SK-N-SH (cell line): ENCODE measurements at regions not wholly inside any gene's neighbourhood (a gene's known extent, or its start where the extent isn't known, plus 50 kb on each side); places are given as distances from the start of the nearest gene placed in this dataset.

ENCODE experiments used
- CTCF ChIA-PET: fragments of 300-600, 350-600 bp; formaldehyde crosslinking; extraction: SDS; loops from one replicate; lab custom pipeline; 2021; lab: Yijun Ruan, JAX
- POLR2A ChIA-PET: fragments of 350-600 bp; sonication (Branson Sonifier 250); formaldehyde crosslinking; extraction: SDS; loops from one replicate; lab custom pipeline; 2020; ENCODE audit warnings: antibody characterized with exemption, inconsistent platforms; lab: Yijun Ruan, JAX
- DNase-seq: peaks from one replicate; pipeline ENCODE4 v3.0.0; 2012
- H2AFZ ChIP-seq: fragments of 200-600 bp; sonication (generic); 2 replicates; pipeline ENCODE4 v1.8.1; 2016; ENCODE audit warnings: antibody characterized with exemption, mild to moderate bottlenecking, low read depth
- H3F3A ChIP-seq: fragments of 200-600 bp; sonication (generic); replicated peaks from 2 replicates; pipeline ENCODE3; 2016; ENCODE audit warnings: antibody characterized with exemption, mild to moderate bottlenecking; ENCODE audit not compliant: insufficient read depth
- H3K27ac ChIP-seq, 2 experiments: fragments of 200-500 bp in 1 of 2; fragments of 200-600 bp in 1 of 2; sonication (Bioruptor generic) in 1 of 2; sonication (generic), shearing (Covaris generic) in 1 of 2; 2 replicates each; pipeline versions ENCODE4 v1.5.1 to v1.6.1; 2014 to 2016; ENCODE audit warnings: low read depth in 2 of 2, inconsistent platforms in 1 of 2, low read length in 1 of 2, mild to moderate bottlenecking in 1 of 2, mixed read lengths in 1 of 2
- H3K27me3 ChIP-seq: fragments of 200-600 bp; sonication (generic), shearing (Covaris generic); 2 replicates; pipeline ENCODE4 v1.6.1; 2016; ENCODE audit warnings: mixed run types; ENCODE audit not compliant: insufficient read depth
- H3K36me3 ChIP-seq, 2 experiments: fragments of 200-500 bp in 1 of 2; fragments of 200-600 bp in 1 of 2; sonication (Bioruptor generic) in 1 of 2; sonication (generic) in 1 of 2; replicated peaks in 1 of 2; 2 replicates each; pipeline versions ENCODE3 to v1.5.1; 2014 to 2016; ENCODE audit warnings: low read length in 1 of 2, mild to moderate bottlenecking in 1 of 2; ENCODE audit not compliant: insufficient read depth in 2 of 2, control insufficient read depth in 1 of 2
- H3K4me1 ChIP-seq, 2 experiments: fragments of 200-500 bp in 1 of 2; fragments of 200-600 bp in 1 of 2; sonication (Bioruptor generic) in 1 of 2; sonication (generic), shearing (Covaris generic) in 1 of 2; 2 replicates each; pipeline versions ENCODE4 v1.5.1 to v1.6.1; 2014 to 2016; ENCODE audit warnings: low read depth in 1 of 2, low read length in 1 of 2, mixed run types in 1 of 2; ENCODE audit not compliant: insufficient read depth in 2 of 2, control insufficient read depth in 1 of 2
- H3K4me2 ChIP-seq: fragments of 200-600 bp; sonication (generic), shearing (Covaris generic); 2 replicates; pipeline ENCODE4 v1.6.1; 2017; ENCODE audit warnings: mixed run types
- H3K4me3 ChIP-seq, 2 experiments: fragments of 200-500 bp in 1 of 2; fragments of 200-600 bp in 1 of 2; sonication (Bioruptor generic) in 1 of 2; sonication (generic), shearing (Covaris generic) in 1 of 2; 2 replicates each; pipeline versions ENCODE4 v1.5.1 to v1.8.1; 2014 to 2016; ENCODE audit warnings: low read depth in 2 of 2, inconsistent platforms in 1 of 2, low read length in 1 of 2, mild to moderate bottlenecking in 1 of 2, mixed read lengths in 1 of 2, moderate library complexity in 1 of 2
- H3K79me2 ChIP-seq: fragments of 200-600 bp; sonication (generic); 2 replicates; pipeline ENCODE4 v1.8.1; 2017; ENCODE audit warnings: mild to moderate bottlenecking; ENCODE audit not compliant: insufficient read depth
- H3K9ac ChIP-seq: fragments of 200-600 bp; sonication (generic); 2 replicates; pipeline ENCODE4 v1.6.1; 2017; ENCODE audit warnings: mixed run types
- H3K9me2 ChIP-seq: fragments of 200-600 bp; sonication (generic); 2 replicates; pipeline ENCODE4 v1.6.1; 2017; ENCODE audit warnings: mixed run types
- H3K9me3 ChIP-seq: fragments of 200-600 bp; sonication (generic); 2 replicates; pipeline ENCODE4 v1.6.1; 2017; ENCODE audit warnings: mixed run types, mild to moderate bottlenecking, moderate library complexity
- H4K20me1 ChIP-seq: fragments of 200-600 bp; sonication (generic); 2 replicates; pipeline ENCODE4 v1.6.1; 2017; ENCODE audit warnings: mild to moderate bottlenecking, mixed run types; ENCODE audit not compliant: insufficient read depth
- EZH2phosphoT487 ChIP-seq: fragments of 200-600 bp; sonication (generic); IDR thresholded peaks from 2 replicates; pipeline ENCODE4 v1.6.1; 2017; ENCODE audit warnings: low read depth, mixed run types, mild to moderate bottlenecking, antibody characterized with exemption, moderate library complexity, borderline replicate concordance
- GABPA ChIP-seq: IDR thresholded peaks from 2 replicates; pipeline ENCODE4 v1.4.0; 2012; ENCODE audit warnings: low read depth, mild to moderate bottlenecking
- JUND ChIP-seq: IDR thresholded peaks from 2 replicates; pipeline ENCODE4 v1.4.0; 2012
- NRF1 ChIP-seq: IDR thresholded peaks from 2 replicates; pipeline ENCODE4 v1.6.1; 2012; ENCODE audit warnings: low read depth, mild to moderate bottlenecking, low read length
- POLR2AphosphoS5 ChIP-seq: IDR thresholded peaks from 2 replicates; pipeline ENCODE4 v1.6.1; 2012; ENCODE audit warnings: low read depth, low read length
- RAD21 ChIP-seq: IDR thresholded peaks from 2 replicates; pipeline ENCODE4 v1.6.1; 2012; ENCODE audit warnings: mild to moderate bottlenecking, low read length
- RFX5 ChIP-seq: IDR thresholded peaks from 2 replicates; pipeline ENCODE4 v1.6.1; 2012; ENCODE audit warnings: mild to moderate bottlenecking, improper control_type of control experiment, low read length
- RXRA ChIP-seq: IDR thresholded peaks from 2 replicates; pipeline ENCODE4 v1.4.0; 2012; ENCODE audit warnings: low read depth, mild to moderate bottlenecking, borderline replicate concordance
- TAF1 ChIP-seq: IDR thresholded peaks from 2 replicates; pipeline ENCODE4 v1.6.1; 2012; ENCODE audit warnings: low read depth, mild to moderate bottlenecking, low read length, moderate library complexity, borderline replicate concordance
- TCF12 ChIP-seq: IDR thresholded peaks from 2 replicates; pipeline ENCODE4 v1.4.0; 2012
- WGBS: methylation state at CpG from one replicate; pipeline ENCODE4 v1.1.6; 2017; ENCODE audit warnings: low lambda C conversion rate; 5-methylcytosine and 5-hydroxymethylcytosine counted together
- TF ChIP-seq, protein P1 (sequence below): fragments of 200-600 bp; sonication (generic); IDR thresholded peaks from 2 replicates; pipeline ENCODE4 v1.6.1; 2017; ENCODE audit warnings: antibody characterized with exemption, mild to moderate bottlenecking, moderate library complexity
- TF ChIP-seq, protein P2 (sequence below): IDR thresholded peaks from 2 replicates; pipeline ENCODE4 v1.6.1; 2012; ENCODE audit warnings: mild to moderate bottlenecking, low read depth, low read length, moderate library complexity
- TF ChIP-seq, protein P3 (sequence below): IDR thresholded peaks from 2 replicates; pipeline ENCODE4 v1.4.0; 2012; ENCODE audit warnings: low read depth, borderline replicate concordance
- TF ChIP-seq, protein P4 (sequence below): IDR thresholded peaks from 2 replicates; pipeline ENCODE4; 2012

DNA sequence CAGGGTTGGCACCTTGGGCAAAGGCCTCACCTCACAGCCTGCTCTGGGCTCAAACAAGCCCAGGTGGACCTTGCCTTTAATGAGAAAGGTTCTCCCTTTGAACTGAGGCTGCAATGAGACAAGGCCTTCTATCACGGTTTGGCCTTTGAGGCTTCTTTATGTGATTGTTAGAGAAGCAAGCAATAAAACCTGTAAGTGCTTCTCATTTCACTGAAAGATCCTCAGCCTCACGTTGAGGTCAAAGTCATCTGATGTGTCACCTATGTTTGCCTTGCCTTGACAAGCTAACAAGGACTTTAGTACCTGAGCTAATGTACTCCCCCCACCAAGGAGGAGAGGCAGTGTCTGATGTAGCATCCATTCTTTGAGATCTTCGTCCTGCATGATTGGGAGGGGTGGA lies 155.9 kb upstream of the RBM19 start:
- H3K36me3 ChIP-seq, result no peaks in the 10 kb centered on the region
- H3K4me1 ChIP-seq, result no peaks in the 10 kb centered on the region
- POLR2A ChIA-PET, result no interaction called here
- no peaks in the 10 kb centered on the region for H3K79me2 ChIP-seq
- DNase-seq, result no peak
- no peaks in the 10 kb centered on the region for H3K27me3 ChIP-seq
- no peaks in the 10 kb centered on the region for H3K9me3 ChIP-seq
- H4K20me1 ChIP-seq, result no peaks in the 10 kb centered on the region
- no peak overlapping the region for H2AFZ ChIP-seq
- H3K4me2 ChIP-seq, result no peak overlapping the region
- CTCF ChIA-PET, result interaction anchor here (1.3 kb wide), 1 partner anchor 10 kb away, joined by 5 read pairs; no protein-coding TSS in a partner anchor
- no peak for TF ChIP-seq POLR2AphosphoS5
- TF ChIP-seq TAF1, result no peak
- TF ChIP-seq, protein P1, sequence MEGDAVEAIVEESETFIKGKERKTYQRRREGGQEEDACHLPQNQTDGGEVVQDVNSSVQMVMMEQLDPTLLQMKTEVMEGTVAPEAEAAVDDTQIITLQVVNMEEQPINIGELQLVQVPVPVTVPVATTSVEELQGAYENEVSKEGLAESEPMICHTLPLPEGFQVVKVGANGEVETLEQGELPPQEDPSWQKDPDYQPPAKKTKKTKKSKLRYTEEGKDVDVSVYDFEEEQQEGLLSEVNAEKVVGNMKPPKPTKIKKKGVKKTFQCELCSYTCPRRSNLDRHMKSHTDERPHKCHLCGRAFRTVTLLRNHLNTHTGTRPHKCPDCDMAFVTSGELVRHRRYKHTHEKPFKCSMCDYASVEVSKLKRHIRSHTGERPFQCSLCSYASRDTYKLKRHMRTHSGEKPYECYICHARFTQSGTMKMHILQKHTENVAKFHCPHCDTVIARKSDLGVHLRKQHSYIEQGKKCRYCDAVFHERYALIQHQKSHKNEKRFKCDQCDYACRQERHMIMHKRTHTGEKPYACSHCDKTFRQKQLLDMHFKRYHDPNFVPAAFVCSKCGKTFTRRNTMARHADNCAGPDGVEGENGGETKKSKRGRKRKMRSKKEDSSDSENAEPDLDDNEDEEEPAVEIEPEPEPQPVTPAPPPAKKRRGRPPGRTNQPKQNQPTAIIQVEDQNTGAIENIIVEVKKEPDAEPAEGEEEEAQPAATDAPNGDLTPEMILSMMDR, result no peak
- TF ChIP-seq EZH2phosphoT487, result no peak
- no peak for TF ChIP-seq JUND
- TF ChIP-seq, protein P2, sequence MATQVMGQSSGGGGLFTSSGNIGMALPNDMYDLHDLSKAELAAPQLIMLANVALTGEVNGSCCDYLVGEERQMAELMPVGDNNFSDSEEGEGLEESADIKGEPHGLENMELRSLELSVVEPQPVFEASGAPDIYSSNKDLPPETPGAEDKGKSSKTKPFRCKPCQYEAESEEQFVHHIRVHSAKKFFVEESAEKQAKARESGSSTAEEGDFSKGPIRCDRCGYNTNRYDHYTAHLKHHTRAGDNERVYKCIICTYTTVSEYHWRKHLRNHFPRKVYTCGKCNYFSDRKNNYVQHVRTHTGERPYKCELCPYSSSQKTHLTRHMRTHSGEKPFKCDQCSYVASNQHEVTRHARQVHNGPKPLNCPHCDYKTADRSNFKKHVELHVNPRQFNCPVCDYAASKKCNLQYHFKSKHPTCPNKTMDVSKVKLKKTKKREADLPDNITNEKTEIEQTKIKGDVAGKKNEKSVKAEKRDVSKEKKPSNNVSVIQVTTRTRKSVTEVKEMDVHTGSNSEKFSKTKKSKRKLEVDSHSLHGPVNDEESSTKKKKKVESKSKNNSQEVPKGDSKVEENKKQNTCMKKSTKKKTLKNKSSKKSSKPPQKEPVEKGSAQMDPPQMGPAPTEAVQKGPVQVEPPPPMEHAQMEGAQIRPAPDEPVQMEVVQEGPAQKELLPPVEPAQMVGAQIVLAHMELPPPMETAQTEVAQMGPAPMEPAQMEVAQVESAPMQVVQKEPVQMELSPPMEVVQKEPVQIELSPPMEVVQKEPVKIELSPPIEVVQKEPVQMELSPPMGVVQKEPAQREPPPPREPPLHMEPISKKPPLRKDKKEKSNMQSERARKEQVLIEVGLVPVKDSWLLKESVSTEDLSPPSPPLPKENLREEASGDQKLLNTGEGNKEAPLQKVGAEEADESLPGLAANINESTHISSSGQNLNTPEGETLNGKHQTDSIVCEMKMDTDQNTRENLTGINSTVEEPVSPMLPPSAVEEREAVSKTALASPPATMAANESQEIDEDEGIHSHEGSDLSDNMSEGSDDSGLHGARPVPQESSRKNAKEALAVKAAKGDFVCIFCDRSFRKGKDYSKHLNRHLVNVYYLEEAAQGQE, result no peak
- no peak for TF ChIP-seq RAD21
- TF ChIP-seq GABPA, result no peak
- no peak for TF ChIP-seq TCF12
- TF ChIP-seq, protein P3, sequence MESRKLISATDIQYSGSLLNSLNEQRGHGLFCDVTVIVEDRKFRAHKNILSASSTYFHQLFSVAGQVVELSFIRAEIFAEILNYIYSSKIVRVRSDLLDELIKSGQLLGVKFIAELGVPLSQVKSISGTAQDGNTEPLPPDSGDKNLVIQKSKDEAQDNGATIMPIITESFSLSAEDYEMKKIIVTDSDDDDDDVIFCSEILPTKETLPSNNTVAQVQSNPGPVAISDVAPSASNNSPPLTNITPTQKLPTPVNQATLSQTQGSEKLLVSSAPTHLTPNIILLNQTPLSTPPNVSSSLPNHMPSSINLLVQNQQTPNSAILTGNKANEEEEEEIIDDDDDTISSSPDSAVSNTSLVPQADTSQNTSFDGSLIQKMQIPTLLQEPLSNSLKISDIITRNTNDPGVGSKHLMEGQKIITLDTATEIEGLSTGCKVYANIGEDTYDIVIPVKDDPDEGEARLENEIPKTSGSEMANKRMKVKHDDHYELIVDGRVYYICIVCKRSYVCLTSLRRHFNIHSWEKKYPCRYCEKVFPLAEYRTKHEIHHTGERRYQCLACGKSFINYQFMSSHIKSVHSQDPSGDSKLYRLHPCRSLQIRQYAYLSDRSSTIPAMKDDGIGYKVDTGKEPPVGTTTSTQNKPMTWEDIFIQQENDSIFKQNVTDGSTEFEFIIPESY, result no peak
- no peak for TF ChIP-seq RXRA
- TF ChIP-seq NRF1, result no peak
- no peak for TF ChIP-seq RFX5
- TF ChIP-seq, protein P4, sequence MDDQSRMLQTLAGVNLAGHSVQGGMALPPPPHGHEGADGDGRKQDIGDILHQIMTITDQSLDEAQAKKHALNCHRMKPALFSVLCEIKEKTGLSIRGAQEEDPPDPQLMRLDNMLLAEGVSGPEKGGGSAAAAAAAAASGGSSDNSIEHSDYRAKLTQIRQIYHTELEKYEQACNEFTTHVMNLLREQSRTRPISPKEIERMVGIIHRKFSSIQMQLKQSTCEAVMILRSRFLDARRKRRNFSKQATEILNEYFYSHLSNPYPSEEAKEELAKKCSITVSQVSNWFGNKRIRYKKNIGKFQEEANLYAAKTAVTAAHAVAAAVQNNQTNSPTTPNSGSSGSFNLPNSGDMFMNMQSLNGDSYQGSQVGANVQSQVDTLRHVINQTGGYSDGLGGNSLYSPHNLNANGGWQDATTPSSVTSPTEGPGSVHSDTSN, result no peak
- H3K27ac ChIP-seq, result no peak overlapping the region
- H3K4me3 ChIP-seq, result no peak overlapping the region
- H3K9me2 ChIP-seq, result no peaks in the 10 kb centered on the region
- 0% methylated on average over 3 of the region's 3 CpGs for WGBS
- H3F3A ChIP-seq, result no peaks in the 10 kb centered on the region
- H3K9ac ChIP-seq, result no peak overlapping the region
